ENCODE measurements at regions not wholly inside any gene's neighbourhood (a gene's known extent, or its start where the extent isn't known, plus 50 kb on each side); places are given as distances from the start of the nearest gene placed in this dataset.

DNA sequence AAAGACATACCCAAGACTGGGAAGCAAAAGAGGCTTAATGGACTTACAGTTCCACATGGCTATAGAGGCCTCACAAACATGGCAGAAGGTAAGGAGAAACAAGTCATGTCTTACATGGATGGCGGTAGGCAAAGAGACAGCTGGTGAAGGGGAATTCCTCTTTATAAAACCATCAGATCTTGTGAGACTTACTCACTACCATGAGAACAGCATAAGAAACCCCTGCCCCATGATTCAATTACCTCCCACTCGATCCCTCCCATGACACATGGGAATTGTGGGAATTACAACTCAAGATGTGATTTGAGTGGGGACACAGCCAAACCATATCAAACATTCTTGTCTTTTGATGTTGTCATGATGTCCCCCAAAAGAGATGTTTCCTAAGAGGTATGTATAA is 103.3 kb downstream of the DUSP10 start:
- DNase-seq = no peak

- DNase-seq = no peak
Measured at GRCh38 chr1:221641811-221642210, 100.1 kb downstream of the DUSP10 start.

GRCh38 chr1:221643404-221644144 is 98.3 kb downstream of the DUSP10 start:
- no peak for DNase-seq

DNA sequence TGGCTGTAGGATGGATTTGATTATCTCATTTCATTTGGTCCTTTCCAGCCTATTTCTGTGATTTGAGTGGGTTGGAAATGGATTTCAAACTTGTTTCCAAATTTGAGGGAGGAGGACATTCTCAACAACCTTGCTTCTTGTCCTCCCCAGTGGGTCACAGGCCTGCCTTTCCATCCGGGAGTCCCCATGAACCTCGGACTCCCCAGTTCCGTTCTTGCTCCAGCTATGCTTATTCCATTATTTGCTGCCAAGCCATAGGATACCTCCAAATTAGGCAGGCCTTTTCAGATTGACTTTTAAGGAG is 97.8 kb downstream of the DUSP10 start:
- no peak for DNase-seq

- no peak for DNase-seq
Measured at GRCh38 chr1:221644663-221645258, 97.1 kb downstream of the DUSP10 start.

- no peak for DNase-seq
Measured at GRCh38 chr1:221648201-221648600, 93.7 kb downstream of the DUSP10 start.

Measured in effector CD4-positive, alpha-beta T cell (primary cell).